PC-9 (cell line): ENCODE measurements at regions not wholly inside any gene's neighbourhood (a gene's known extent, or its start where the extent isn't known, plus 50 kb on each side); places are given as distances from the start of the nearest gene placed in this dataset.

Experiments
- BruUV-seq: library from RNA; stranded (reverse); fragments of 400-500 nt; replicated peaks from 2 replicates; lab custom pipeline; 2021; lab: Mats Ljungman, UMichigan
- CTCF ChIA-PET: fragments of 300-600 bp; sonication (Branson Sonifier 250); formaldehyde crosslinking; loops from one replicate; lab custom pipeline; 2022; ENCODE audit warnings: antibody characterized with exemption; lab: Charles Lee
- POLR2A ChIA-PET: fragments of 300-600 bp; sonication (Branson Sonifier 250); formaldehyde crosslinking; loops from one replicate; lab custom pipeline; 2022; ENCODE audit warnings: antibody characterized with exemption; ENCODE audit not compliant: unreplicated experiment; lab: Charles Lee
- DNase-seq, 2 experiments: peaks; one replicate each; pipeline versions ENCODE4 v3.0.0 to v3.0.0-alpha.2; 2015 to 2022; ENCODE audit warnings: mixed read lengths in 1 of 2
- H2AFZ ChIP-seq: fragments of 200-600 bp; sonication (generic); 2 replicates; pipeline ENCODE4 v1.8.1; 2017; ENCODE audit warnings: antibody characterized with exemption
- H3F3A ChIP-seq: fragments of 200-600 bp; sonication (generic); 2 replicates; pipeline ENCODE4 v1.8.1; 2017; ENCODE audit warnings: antibody characterized with exemption, mild to moderate bottlenecking, low read depth; ENCODE audit not compliant: insufficient read depth
- H3K27ac ChIP-seq: fragments of 200-600 bp; sonication (generic); 2 replicates; pipeline ENCODE4 v1.6.1; 2016; ENCODE audit warnings: mixed run types
- H3K27me3 ChIP-seq: fragments of 200-600 bp; sonication (generic); 2 replicates; pipeline ENCODE4 v1.6.1; 2016; ENCODE audit warnings: low read depth, mixed run types; ENCODE audit not compliant: insufficient read depth
- H3K36me3 ChIP-seq: fragments of 200-600 bp; sonication (generic); 2 replicates; pipeline ENCODE4 v1.6.1; 2016; ENCODE audit warnings: low read depth, mixed run types
- H3K4me1 ChIP-seq: fragments of 200-600 bp; sonication (generic); replicated peaks from 2 replicates; pipeline ENCODE4 v1.6.1; 2016; ENCODE audit warnings: mixed run types; ENCODE audit not compliant: insufficient read depth
- H3K4me2 ChIP-seq: fragments of 200-600 bp; sonication (generic); 2 replicates; pipeline ENCODE4 v1.6.1; 2017; ENCODE audit warnings: mixed run types
- H3K4me3 ChIP-seq: fragments of 200-600 bp; sonication (generic); 2 replicates; pipeline ENCODE4 v1.6.1; 2016; ENCODE audit warnings: mixed run types
- H3K79me2 ChIP-seq: fragments of 200-600 bp; sonication (generic); 2 replicates; pipeline ENCODE4 v1.6.1; 2017; ENCODE audit warnings: low read depth, mixed run types
- H3K9me2 ChIP-seq: fragments of 200-600 bp; sonication (generic); 2 replicates; pipeline ENCODE4 v1.8.1; 2017; ENCODE audit warnings: mild to moderate bottlenecking; ENCODE audit not compliant: insufficient read depth
- H3K9me3 ChIP-seq: fragments of 200-600 bp; sonication (generic); 2 replicates; pipeline ENCODE4 v1.8.1; 2016; ENCODE audit warnings: low read depth; ENCODE audit not compliant: insufficient read depth
- H4K20me1 ChIP-seq: fragments of 200-600 bp; sonication (generic); 2 replicates; pipeline ENCODE4 v1.8.1; 2017; ENCODE audit not compliant: insufficient read depth
- EZH2 ChIP-seq: fragments of 200-600 bp; sonication (generic); IDR thresholded peaks from 2 replicates; pipeline ENCODE4 v1.8.0; 2017; ENCODE audit warnings: antibody characterized with exemption, low read depth
- intact Hi-C: fragments of 100-400 bp; cut with micrococcal nuclease; formaldehyde crosslinking; loops from one replicate; pipeline ENCODE4 v1.10.0; 2022; ENCODE audit not compliant: unreplicated experiment
- TF ChIP-seq, protein P1 (sequence below): fragments of 200-600 bp; sonication (generic); conservative IDR thresholded peaks from 2 replicates; pipeline ENCODE4 v1.6.1; 2017; ENCODE audit warnings: mixed run types, antibody characterized with exemption, mild to moderate bottlenecking, moderate library complexity

- no peak overlapping the region for H3K4me2 ChIP-seq
- ChIA-PET POLR2A (no interaction called here), CTCF (no interaction called here)
- intact Hi-C loops = no loop called here
- no peaks in the 10 kb centered on the region for H3K9me2 ChIP-seq
- no peaks in the 10 kb centered on the region for H3K27me3 ChIP-seq
- no peaks in the 10 kb centered on the region for H3K36me3 ChIP-seq
- H2AFZ ChIP-seq = no peak overlapping the region
- no peak overlapping the region for H3K27ac ChIP-seq
- TF ChIP-seq, protein P1, sequence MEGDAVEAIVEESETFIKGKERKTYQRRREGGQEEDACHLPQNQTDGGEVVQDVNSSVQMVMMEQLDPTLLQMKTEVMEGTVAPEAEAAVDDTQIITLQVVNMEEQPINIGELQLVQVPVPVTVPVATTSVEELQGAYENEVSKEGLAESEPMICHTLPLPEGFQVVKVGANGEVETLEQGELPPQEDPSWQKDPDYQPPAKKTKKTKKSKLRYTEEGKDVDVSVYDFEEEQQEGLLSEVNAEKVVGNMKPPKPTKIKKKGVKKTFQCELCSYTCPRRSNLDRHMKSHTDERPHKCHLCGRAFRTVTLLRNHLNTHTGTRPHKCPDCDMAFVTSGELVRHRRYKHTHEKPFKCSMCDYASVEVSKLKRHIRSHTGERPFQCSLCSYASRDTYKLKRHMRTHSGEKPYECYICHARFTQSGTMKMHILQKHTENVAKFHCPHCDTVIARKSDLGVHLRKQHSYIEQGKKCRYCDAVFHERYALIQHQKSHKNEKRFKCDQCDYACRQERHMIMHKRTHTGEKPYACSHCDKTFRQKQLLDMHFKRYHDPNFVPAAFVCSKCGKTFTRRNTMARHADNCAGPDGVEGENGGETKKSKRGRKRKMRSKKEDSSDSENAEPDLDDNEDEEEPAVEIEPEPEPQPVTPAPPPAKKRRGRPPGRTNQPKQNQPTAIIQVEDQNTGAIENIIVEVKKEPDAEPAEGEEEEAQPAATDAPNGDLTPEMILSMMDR = no peak
- TF ChIP-seq EZH2 = no peak
- no peak overlapping the region for H3K4me3 ChIP-seq
- DNase-seq = no peak
- no peaks in the 10 kb centered on the region for H4K20me1 ChIP-seq
- no TSS peak for BruUV-seq
- H3F3A ChIP-seq = no peaks in the 10 kb centered on the region
- H3K79me2 ChIP-seq = no peaks in the 10 kb centered on the region
- H3K9me3 ChIP-seq = no peaks in the 10 kb centered on the region
- H3K4me1 ChIP-seq = no peaks in the 10 kb centered on the region
Observed at GRCh38 chr2:156748221-156748620, 312.0 kb downstream of the GPD2 start.

DNA sequence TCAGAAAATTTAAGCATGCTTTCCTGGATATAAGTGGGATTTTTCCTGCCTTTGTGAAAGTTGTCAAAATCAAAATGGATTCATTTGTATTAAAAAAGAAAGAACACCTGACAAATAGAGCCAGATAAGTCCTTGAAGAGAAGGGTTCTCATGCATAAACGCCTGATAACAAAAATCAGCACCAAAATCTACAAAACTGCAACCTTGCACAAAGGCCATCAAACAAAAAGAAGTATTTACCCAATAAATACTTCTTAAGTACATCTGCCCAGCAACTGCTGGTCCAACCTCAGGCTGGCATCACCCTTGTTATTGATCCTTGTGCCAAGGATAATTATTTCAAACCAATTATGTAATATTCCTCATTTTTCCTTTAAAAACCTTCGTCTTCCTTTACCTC, 315.9 kb downstream of the GPD2 start:
- CTCF ChIA-PET = no interaction called here
- DNase-seq = no peak
- no peak overlapping the region for H3K4me3 ChIP-seq
- H3K9me3 ChIP-seq = no peaks in the 10 kb centered on the region
- H3K79me2 ChIP-seq = no peaks in the 10 kb centered on the region
- H3K36me3 ChIP-seq = no peaks in the 10 kb centered on the region
- POLR2A ChIA-PET = no interaction called here
- no peaks in the 10 kb centered on the region for H4K20me1 ChIP-seq
- no peak overlapping the region for H3K4me2 ChIP-seq
- BruUV-seq = no TSS peak
- no peak overlapping the region for H2AFZ ChIP-seq
- TF ChIP-seq, protein P1 = no peak
- no peak for TF ChIP-seq EZH2
- intact Hi-C loops = no loop called here
- no peaks in the 10 kb centered on the region for H3K4me1 ChIP-seq
- H3F3A ChIP-seq = no peaks in the 10 kb centered on the region
- H3K27ac ChIP-seq = no peak overlapping the region
- H3K9me2 ChIP-seq = no peaks in the 10 kb centered on the region
- H3K27me3 ChIP-seq = no peaks in the 10 kb centered on the region

DNA sequence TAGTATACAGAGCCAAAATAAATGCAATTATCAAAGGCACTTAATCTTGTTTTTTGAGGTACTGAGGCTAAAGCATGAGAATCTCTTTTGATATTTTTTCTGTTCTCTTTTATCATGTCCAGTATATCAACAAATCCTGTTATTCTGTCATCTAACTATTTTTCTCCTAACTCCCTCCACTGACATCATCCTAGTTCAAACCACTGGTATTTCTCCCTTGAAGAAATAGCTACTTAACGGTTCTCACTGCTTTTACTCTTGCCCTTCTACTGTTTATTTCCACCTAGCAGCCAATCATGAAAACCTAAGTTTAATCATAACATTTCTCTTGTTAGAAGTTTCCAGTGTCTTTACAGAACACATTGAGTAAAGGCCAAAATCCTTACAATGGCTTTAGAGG, 317.6 kb downstream of the GPD2 start:
- TF ChIP-seq, protein P1 = no peak
- no peak for TF ChIP-seq EZH2
- Histone ChIP-seq H3K4me1 (no peaks in the 10 kb centered on the region), H3K36me3 (no peaks in the 10 kb centered on the region), H3K27me3 (no peaks in the 10 kb centered on the region), H3K4me2 (no peak overlapping the region), H3K79me2 (no peaks in the 10 kb centered on the region), H3K4me3 (no peak overlapping the region), H3K9me2 (no peaks in the 10 kb centered on the region), H2AFZ (no peak overlapping the region), H3K27ac (no peak overlapping the region), H4K20me1 (no peaks in the 10 kb centered on the region), H3K9me3 (no peaks in the 10 kb centered on the region), H3F3A (no peaks in the 10 kb centered on the region)
- DNase-seq = no peak
- POLR2A ChIA-PET = no interaction called here
- CTCF ChIA-PET = no interaction called here
- BruUV-seq = no TSS peak
- intact Hi-C loops = no loop called here
